ENCODE measurements at regions not wholly inside any gene's neighbourhood (a gene's known extent, or its start where the extent isn't known, plus 50 kb on each side); places are given as distances from the start of the nearest gene placed in this dataset.

DNA sequence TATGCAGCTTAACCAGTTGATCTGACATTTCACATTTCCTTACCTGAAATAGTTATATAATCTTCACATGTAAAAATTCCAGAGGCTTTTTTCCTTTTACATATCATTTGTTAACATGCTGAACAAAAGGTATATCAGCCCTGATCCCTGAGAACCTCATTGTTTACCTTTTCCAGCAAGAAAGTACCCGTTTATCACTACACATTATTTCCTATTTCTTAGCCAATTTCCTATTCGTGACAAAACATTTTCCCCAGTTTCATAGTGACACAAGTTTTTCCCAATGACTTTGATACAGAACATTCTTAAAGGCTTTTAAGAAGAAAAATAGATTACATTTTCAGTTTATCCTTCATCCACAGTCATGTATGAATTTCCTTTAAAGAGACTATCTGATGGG is 86.6 kb upstream of the DKK2 start:
- DNase-seq (ENCODE audit: low read depth in 1 of 2, low spot score in 2 of 2): no peak
- Histone ChIP-seq H3K36me3 (no peaks in the 10 kb centered on the region), H3K4me3 (no peak overlapping the region), H3K27me3 (replicated peaks) (no peaks in the 10 kb centered on the region), H3K4me1 (replicated peaks) (peaks cover 19% of the 10 kb centered on the region), H3K9me3 (replicated peaks) (no peaks in the 10 kb centered on the region), H3K27ac (no peak overlapping the region)

- H3K27ac ChIP-seq: peak overlapping the region; percentile 55
- no peak overlapping the region for H3K4me3 ChIP-seq
- H3K27me3 ChIP-seq (replicated peaks): no peaks in the 10 kb centered on the region
- no peaks in the 10 kb centered on the region for H3K9me3 ChIP-seq (replicated peaks)
- DNase-seq (ENCODE audit: low read depth in 1 of 2, low spot score in 2 of 2): peak in 1 of 2 experiments; percentile 58
- H3K36me3 ChIP-seq: no peaks in the 10 kb centered on the region
- H3K4me1 ChIP-seq (replicated peaks): peaks cover 19% of the 10 kb centered on the region
Observed at GRCh38 chr4:107120661-107121060, 84.5 kb upstream of the DKK2 start.

DNA sequence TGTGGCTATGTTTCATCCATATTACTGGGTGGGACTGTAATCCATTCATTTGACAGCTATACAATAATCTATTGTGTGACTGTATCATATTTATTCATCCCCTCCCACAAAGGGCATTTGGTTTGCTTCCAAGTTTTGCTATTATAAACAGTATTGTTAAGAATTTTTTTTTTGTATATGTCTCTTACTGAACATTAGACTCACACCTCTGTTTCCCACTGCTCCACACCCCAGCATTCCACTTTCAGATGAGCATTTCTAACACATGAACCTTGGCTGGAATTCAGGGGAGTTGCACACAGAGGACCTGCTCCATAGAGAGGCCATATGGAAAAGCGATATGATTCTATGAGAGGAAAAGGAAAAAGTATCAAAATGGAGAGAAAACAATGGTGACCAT is 81.6 kb upstream of the DKK2 start:
- Histone ChIP-seq H3K27ac (no peak overlapping the region), H3K4me3 (no peak overlapping the region), H3K27me3 (replicated peaks) (no peaks in the 10 kb centered on the region), H3K9me3 (replicated peaks) (0 out of 2 replicates have a peak, but pooled peaks cover under 1% of the 10 kb centered on the region), H3K4me1 (replicated peaks) (peaks cover 19% of the 10 kb centered on the region), H3K36me3 (no peaks in the 10 kb centered on the region)
- no peak for DNase-seq (ENCODE audit: low read depth in 1 of 2, low spot score in 2 of 2)

DNA sequence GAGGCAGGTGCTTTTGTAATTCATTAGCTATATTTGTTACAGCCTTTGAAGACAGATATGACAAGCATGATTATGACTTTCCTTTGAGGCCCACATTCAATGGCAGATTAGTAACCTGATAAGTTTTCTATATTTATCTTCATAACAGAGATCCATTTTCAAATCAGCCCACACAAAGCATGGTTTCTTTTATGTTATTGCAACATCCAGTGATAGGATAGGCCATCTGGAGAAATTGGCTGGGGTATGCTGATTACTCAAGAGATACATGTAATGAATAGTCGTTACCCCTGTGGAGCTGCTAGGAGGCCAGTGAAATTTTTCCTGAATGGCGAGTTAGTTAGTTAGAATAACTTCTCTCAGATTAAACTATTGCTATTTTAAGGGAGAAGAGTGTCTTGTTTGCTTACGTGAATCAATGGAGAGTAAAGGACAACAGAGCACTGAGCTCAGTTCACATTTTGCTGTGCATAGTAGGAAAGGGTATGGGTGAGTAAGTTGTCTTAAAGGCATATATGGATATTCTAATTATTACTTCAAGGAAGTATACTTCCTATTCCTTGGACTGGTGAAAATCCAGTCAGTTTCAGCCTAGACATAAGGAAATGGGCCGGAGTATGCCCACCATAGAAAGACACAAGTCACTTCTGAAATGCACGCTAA is 79.2 kb upstream of the DKK2 start:
- no peak overlapping the region for H3K4me3 ChIP-seq
- 0 out of 2 replicates have a peak, but pooled peaks cover 2% of the 10 kb centered on the region for H3K9me3 ChIP-seq (replicated peaks)
- no peak overlapping the region for H3K27ac ChIP-seq
- H3K36me3 ChIP-seq: no peaks in the 10 kb centered on the region
- no peak for DNase-seq (ENCODE audit: low read depth in 1 of 2, low spot score in 2 of 2)
- H3K4me1 ChIP-seq (replicated peaks): peaks cover 1% of the 10 kb centered on the region
- no peaks in the 10 kb centered on the region for H3K27me3 ChIP-seq (replicated peaks)

- 0 out of 2 replicates have a peak, but pooled peaks cover 2% of the 10 kb centered on the region for H3K9me3 ChIP-seq (replicated peaks)
- no peaks in the 10 kb centered on the region for H3K36me3 ChIP-seq
- no peaks in the 10 kb centered on the region for H3K27me3 ChIP-seq (replicated peaks)
- no peak overlapping the region for H3K4me3 ChIP-seq
- no peaks in the 10 kb centered on the region for H3K4me1 ChIP-seq (replicated peaks)
- H3K27ac ChIP-seq: no peak overlapping the region
- DNase-seq (ENCODE audit: low read depth in 1 of 2, low spot score in 2 of 2): no peak
Observed at GRCh38 chr4:107114059-107114458, 77.9 kb upstream of the DKK2 start.

DNA sequence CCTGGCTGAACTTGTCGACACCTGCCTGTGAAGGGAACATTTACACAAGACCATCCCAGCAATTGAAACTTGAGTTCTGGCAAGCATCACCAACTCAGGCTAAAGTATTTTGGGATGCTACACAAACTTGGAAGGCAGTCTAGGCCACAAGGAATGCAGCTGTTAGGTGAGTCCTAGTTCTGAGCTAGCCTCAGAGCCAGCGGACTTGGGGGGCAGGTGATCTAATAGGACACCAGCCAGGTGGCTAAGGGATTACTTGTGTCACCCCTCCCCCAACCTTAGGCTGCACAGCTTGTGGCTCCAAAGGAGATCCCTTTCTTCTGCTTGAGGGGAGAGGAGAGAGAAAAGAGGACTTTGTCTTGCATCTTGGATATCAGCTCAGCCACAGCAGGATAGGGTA is 62.3 kb upstream of the DKK2 start:
- no peaks in the 10 kb centered on the region for H3K36me3 ChIP-seq
- H3K9me3 ChIP-seq (replicated peaks): no peaks in the 10 kb centered on the region

DNA sequence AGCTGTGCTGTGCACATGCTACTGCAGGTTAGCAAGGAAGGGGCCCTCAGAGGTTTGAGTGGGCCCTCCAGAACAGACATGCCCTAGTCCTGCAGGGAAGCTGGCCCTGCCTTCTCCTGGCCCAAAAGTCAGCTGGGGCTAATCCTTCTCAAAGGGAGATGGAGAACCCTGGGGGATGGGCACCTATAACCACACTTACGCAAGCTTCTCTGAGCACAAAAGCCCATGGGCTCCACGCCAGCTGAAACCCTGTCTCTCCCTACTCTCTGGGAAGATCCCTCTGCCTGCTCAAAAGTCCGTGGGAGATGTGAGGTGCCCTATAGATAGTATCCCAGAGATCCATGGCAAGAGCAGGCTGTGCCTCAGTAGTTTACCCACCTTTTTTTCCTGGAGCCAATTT is 58.9 kb upstream of the DKK2 start:
- Histone ChIP-seq H3K9me3 (replicated peaks) (no peaks in the 10 kb centered on the region), H3K36me3 (no peaks in the 10 kb centered on the region), H3K4me3 (no peak overlapping the region), H3K4me1 (replicated peaks) (no peaks in the 10 kb centered on the region), H3K27me3 (replicated peaks) (no peaks in the 10 kb centered on the region), H3K27ac (no peak overlapping the region)
- no peak for DNase-seq (ENCODE audit: low read depth in 1 of 2, low spot score in 2 of 2)

More for the DNA sequence above, 62.3 kb upstream of the DKK2 start:
- Histone ChIP-seq H3K27ac (no peak overlapping the region), H3K27me3 (replicated peaks) (no peaks in the 10 kb centered on the region), H3K4me3 (no peak overlapping the region), H3K4me1 (replicated peaks) (no peaks in the 10 kb centered on the region)
- no peak for DNase-seq (ENCODE audit: low read depth in 1 of 2, low spot score in 2 of 2)

GRCh38 chr4:107094332-107094731 is 58.2 kb upstream of the DKK2 start:
- H3K4me3 ChIP-seq: no peak overlapping the region
- H3K27ac ChIP-seq: no peak overlapping the region
- no peaks in the 10 kb centered on the region for H3K36me3 ChIP-seq
- peak in 1 of 2 experiments; percentile 4 for DNase-seq (ENCODE audit: low read depth in 1 of 2, low spot score in 2 of 2)
- no peaks in the 10 kb centered on the region for H3K9me3 ChIP-seq (replicated peaks)
- no peaks in the 10 kb centered on the region for H3K27me3 ChIP-seq (replicated peaks)
- no peaks in the 10 kb centered on the region for H3K4me1 ChIP-seq (replicated peaks)
